Fibroblast of the aortic adventitia (primary cell): ENCODE measurements at regions not wholly inside any gene's neighbourhood (a gene's known extent, or its start where the extent isn't known, plus 50 kb on each side); places are given as distances from the start of the nearest gene placed in this dataset.
"Not testable (repeated sequence)": the region's sequence is repeated elsewhere in the genome, so short reads cannot be mapped to it uniquely, and the experiment has no call there.

ENCODE experiments used
- DNase-seq: peaks from one replicate; pipeline ENCODE4 v3.0.0-alpha.2; 2010; ENCODE audit warnings: low read depth
- H3K4me3 ChIP-seq: 2 replicates; pipeline ENCODE4 v1.5.1; 2011; ENCODE audit warnings: low read depth, mild to moderate bottlenecking, control low read depth, low read length, moderate library complexity
- CTCF ChIP-seq: IDR thresholded peaks from 2 replicates; pipeline ENCODE4 v1.5.1; 2011; ENCODE audit warnings: mild to moderate bottlenecking, low read length, control low read depth, inconsistent platforms; ENCODE audit not compliant: insufficient read depth

DNA sequence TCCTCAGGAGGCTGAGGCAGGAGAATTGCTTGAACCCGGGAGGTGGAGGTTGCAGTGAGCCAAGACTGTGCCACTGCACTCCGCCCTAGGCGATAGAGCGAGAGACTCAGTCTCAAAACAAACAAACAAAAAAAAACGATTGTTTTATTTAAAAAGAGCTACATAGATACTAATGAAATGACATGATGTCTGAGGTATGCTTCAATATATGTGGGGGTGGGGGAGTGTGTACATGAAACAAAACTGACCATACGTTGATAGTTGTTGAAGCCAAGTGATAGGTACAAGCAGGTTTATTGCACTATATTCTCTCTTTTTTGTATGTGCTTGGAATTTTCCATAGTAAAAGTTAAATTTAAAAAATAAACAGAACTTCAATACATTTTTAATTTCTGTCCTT, 240.1 kb downstream of the TFAP2A start:
- no peak for DNase-seq
- no peak overlapping the region for H3K4me3 ChIP-seq
- TF ChIP-seq CTCF, result no peak

GRCh38 chr6:10174056-10174455, 240.8 kb downstream of the TFAP2A start:
- no peak overlapping the region for H3K4me3 ChIP-seq
- no peak for TF ChIP-seq CTCF
- no peak for DNase-seq

- DNase-seq, H3K4me3 ChIP-seq: not testable (repeated sequence)
These were observed 243.2 kb downstream of the TFAP2A start for GRCh38 chr6:10171706-10172105.

GRCh38 chr6:10170816-10171215, 244.1 kb downstream of the TFAP2A start:
- DNase-seq, result no peak

GRCh38 chr6:10166031-10166430, 248.8 kb downstream of the TFAP2A start:
- no peak for TF ChIP-seq CTCF
- DNase-seq, result no peak
- no peak overlapping the region for H3K4me3 ChIP-seq

More at GRCh38 chr6:10170816-10171215, 244.1 kb downstream of the TFAP2A start:
- no peak for TF ChIP-seq CTCF
- H3K4me3 ChIP-seq, result no peak overlapping the region

DNA sequence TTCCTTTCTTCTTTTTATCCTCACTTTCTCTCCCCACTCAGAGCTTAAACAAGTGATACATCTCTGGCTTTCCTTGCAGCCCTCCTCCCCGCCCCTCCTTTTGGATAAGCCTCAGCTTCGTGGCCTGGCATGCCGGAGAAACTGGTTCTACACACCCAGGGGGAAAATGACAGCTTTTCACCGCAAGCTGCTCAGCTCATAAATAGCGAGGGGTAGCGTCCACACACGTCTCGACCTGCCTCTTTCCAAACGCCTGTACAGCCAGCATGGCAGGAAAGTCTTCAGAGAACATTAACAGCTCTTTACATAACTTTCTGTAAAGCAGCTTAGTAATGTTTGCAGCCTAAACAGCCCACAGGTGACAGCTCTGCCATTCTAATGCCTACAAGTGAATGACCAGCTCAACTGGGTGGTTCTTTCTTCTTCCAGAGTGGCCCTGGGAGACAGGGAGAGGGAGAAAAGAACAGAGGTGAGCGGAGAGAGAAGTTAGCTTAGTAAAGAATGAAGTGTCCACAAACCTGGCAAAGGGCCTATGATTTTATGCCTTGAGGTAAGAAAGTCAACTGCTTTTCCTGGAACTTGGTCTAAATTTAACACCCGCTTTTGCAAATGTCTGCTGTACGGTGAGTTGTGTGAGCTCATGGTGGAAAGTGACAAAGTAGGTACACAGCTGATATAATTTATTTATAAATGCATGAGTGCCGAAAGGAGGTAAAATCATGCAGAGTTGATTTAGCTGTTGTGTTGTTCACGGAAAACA, 251.5 kb downstream of the TFAP2A start:
- DNase-seq, result no peak
- TF ChIP-seq CTCF, result no peak

DNA sequence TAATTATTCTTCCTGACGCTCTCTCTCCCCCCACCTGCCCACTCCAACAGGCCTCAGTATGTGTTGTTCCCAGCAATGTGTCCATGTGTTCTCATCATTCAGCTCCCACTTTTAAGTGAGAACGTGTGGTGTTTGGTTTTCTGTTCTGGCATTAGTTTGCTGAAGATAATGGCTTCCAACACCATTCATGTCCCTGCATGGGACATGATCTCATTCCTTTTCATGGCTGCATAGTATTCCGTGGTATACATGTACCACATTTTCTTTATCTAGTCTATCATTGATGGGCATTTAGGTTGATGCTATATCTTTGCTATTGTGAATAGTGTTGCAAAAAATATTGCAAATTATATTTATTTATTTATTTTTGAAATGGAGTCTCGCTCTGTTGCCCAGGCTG, 258.0 kb downstream of the TFAP2A start:
- TF ChIP-seq CTCF, result no peak
- no peak for DNase-seq
- no peak overlapping the region for H3K4me3 ChIP-seq

More for the DNA sequence above, 251.5 kb downstream of the TFAP2A start:
- H3K4me3 ChIP-seq, result no peak overlapping the region
